ENCODE measurements at regions not wholly inside any gene's neighbourhood (a gene's known extent, or its start where the extent isn't known, plus 50 kb on each side); places are given as distances from the start of the nearest gene placed in this dataset.

- no peak for TF ChIP-seq EZH2 (IDR thresholded peaks at IDR 0.05; ENCODE audit: insufficient read depth, poor library complexity, severe bottlenecking)
- TF ChIP-seq EZH2phosphoT487 (IDR thresholded peaks at IDR 0.05; ENCODE audit: insufficient read depth, low read depth): no peak
These were observed 124.0 kb upstream of the TLE4 start for GRCh38 chr9:79447762-79448161.

All from GM23248 (cell line).